ENCODE measurements at regions not wholly inside any gene's neighbourhood (a gene's known extent, or its start where the extent isn't known, plus 50 kb on each side); places are given as distances from the start of the nearest gene placed in this dataset.

- TF ChIP-seq TBP (IDR thresholded peaks at IDR 0.05; ENCODE audit: low read depth, low read length) (peak; percentile 99), PHF8 (conservative IDR thresholded peaks at IDR 0.05; ENCODE audit: low read depth, low read length) (no peak), MAX (IDR thresholded peaks at IDR 0.05) (no peak), SP1 (IDR thresholded peaks at IDR 0.05; ENCODE audit: low read depth, low read length) (no peak), CTCF (IDR thresholded peaks at IDR 0.05; ENCODE audit: control extremely low read depth in 1 of 3, insufficient read depth in 1 of 3, low read depth in 1 of 3, low read length in 3 of 3) (no peak), POLR2A (IDR thresholded peaks at IDR 0.05; ENCODE audit: control extremely low read depth in 1 of 2, low read depth in 2 of 2, low read length in 2 of 2) (no peak), YY1 (IDR thresholded peaks at IDR 0.05; ENCODE audit: low read depth, low read length) (no peak), ZNF274 (IDR thresholded peaks at IDR 0.05; ENCODE audit: borderline replicate concordance, extremely low read depth, low read length) (no peak), CBX8 (IDR thresholded peaks at IDR 0.05; ENCODE audit: borderline replicate concordance, low read depth, low read length) (no peak), ASH2L (IDR thresholded peaks at IDR 0.05; ENCODE audit: low read length) (peak; percentile 92), CBX5 (IDR thresholded peaks at IDR 0.05; ENCODE audit: low read depth, low read length) (no peak), CHD2 (IDR thresholded peaks at IDR 0.05; ENCODE audit: low read length) (no peak), RAD21 (IDR thresholded peaks at IDR 0.05 in 1 of 2, conservative IDR thresholded peaks at IDR 0.05 in 1 of 2; ENCODE audit: low read depth in 2 of 2, low read length in 2 of 2) (no peak), JUND (IDR thresholded peaks at IDR 0.05; ENCODE audit: low read length) (no peak)
These were observed 60.2 kb upstream of the CFAP126 start for GRCh38 chr1:161427733-161428516.

All from H1 (cell line).